ENCODE measurements at regions not wholly inside any gene's neighbourhood (a gene's known extent, or its start where the extent isn't known, plus 50 kb on each side); places are given as distances from the start of the nearest gene placed in this dataset.

DNA sequence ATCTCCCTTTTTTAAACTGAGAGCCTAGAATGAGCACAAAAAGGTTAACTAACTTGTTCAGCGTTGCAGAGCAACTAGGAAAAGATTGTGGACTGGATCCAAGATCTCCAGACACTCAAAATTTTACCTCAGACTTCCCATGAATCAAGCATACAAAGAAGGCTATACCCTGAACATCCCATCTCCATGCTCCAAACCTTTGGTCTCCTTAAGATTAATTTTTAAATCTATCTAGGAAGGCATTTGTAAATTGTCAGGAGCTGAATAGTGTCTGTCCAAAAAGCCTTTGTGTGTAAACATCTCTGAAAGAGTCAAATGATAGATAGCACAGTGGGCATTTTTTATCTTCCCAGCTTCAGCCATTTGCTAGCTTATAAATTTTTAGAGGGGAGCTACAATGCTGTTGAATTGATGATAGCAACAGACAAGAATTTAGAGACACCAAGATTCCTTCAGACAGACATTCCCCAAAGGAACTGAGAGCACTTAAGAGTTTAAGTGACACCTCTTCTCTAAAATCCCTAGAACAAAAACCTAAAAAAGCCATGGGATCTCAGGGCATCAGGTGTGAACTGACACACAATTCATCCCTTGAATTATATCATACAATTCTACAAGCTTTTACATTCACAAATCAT, 480.8 kb upstream of the FAM241A start:
- Mint-ChIP-seq H3K36me3 (no peaks in the 10 kb centered on the region), H3K27ac (peak overlapping the region; percentile 44), H3K4me3 (no peak overlapping the region), H3K9me3 (peaks cover 8% of the 10 kb centered on the region), H3K4me1 (peaks cover 11% of the 10 kb centered on the region), H3K27me3 (ENCODE audit: low read depth) (no peaks in the 10 kb centered on the region)
- DNase-seq (ENCODE audit: low spot score in 2 of 2, unreplicated experiment in 2 of 2) = no peak
- TF ChIP-seq, protein P1, sequence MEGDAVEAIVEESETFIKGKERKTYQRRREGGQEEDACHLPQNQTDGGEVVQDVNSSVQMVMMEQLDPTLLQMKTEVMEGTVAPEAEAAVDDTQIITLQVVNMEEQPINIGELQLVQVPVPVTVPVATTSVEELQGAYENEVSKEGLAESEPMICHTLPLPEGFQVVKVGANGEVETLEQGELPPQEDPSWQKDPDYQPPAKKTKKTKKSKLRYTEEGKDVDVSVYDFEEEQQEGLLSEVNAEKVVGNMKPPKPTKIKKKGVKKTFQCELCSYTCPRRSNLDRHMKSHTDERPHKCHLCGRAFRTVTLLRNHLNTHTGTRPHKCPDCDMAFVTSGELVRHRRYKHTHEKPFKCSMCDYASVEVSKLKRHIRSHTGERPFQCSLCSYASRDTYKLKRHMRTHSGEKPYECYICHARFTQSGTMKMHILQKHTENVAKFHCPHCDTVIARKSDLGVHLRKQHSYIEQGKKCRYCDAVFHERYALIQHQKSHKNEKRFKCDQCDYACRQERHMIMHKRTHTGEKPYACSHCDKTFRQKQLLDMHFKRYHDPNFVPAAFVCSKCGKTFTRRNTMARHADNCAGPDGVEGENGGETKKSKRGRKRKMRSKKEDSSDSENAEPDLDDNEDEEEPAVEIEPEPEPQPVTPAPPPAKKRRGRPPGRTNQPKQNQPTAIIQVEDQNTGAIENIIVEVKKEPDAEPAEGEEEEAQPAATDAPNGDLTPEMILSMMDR (IDR thresholded peaks at IDR 0.05; ENCODE audit: unreplicated experiment) = no peak

DNA sequence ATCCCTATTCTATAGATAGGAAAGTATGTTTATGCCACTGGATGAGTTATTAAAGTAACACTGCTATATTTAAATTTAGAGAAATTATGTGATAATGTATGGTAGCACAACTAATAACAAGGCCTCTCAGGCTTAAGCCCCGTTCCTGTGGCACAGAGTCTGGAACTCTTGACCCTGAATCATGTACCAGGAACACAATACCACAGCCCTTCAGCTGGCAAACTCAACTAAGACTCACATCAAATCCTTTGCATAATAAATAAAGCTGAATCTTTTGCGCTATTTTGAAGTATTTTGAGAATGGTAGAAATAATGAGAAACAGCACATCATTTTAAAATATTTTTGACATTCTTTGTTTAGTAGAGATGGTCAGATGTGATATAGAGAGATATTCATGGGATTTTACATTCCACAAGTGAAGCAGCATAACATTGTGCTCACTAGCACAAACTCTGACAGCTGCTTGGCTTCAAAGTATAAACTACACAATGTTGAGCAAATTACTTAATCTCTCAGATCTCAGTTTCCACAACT, 478.4 kb upstream of the FAM241A start:
- Mint-ChIP-seq H3K4me1 (peaks cover 11% of the 10 kb centered on the region), H3K27ac (no peak overlapping the region), H3K9me3 (peaks cover 8% of the 10 kb centered on the region), H3K4me3 (no peak overlapping the region), H3K27me3 (ENCODE audit: low read depth) (no peaks in the 10 kb centered on the region), H3K36me3 (no peaks in the 10 kb centered on the region)
- TF ChIP-seq, protein P1 (IDR thresholded peaks at IDR 0.05; ENCODE audit: unreplicated experiment) = no peak
- no peak for DNase-seq (ENCODE audit: low spot score in 2 of 2, unreplicated experiment in 2 of 2)

DNA sequence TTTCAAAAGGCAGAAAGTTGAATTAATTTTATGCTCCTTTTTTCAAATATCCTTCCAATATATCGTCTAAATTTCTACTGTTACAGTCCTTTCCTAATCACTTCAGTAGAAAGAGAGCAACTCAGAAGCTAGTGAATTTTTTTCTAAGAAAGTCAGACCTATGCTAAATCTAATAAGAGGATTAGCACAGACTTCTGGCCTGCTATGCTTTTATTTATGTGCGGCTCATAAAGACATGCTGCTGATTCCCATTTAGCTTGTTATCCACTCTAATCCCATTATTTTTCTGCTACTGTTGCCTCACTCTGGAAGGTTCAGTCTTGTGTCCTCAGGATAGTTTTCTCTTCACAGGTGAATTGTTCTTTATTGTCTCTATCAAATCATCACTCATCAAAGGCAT, 473.5 kb upstream of the FAM241A start:
- no peaks in the 10 kb centered on the region for H3K36me3 Mint-ChIP-seq
- TF ChIP-seq, protein P1 (IDR thresholded peaks at IDR 0.05; ENCODE audit: unreplicated experiment) = no peak
- H3K9me3 Mint-ChIP-seq = peaks cover 4% of the 10 kb centered on the region
- no peak for DNase-seq (ENCODE audit: low spot score in 2 of 2, unreplicated experiment in 2 of 2)
- H3K4me1 Mint-ChIP-seq = peaks cover 7% of the 10 kb centered on the region
- no peak overlapping the region for H3K27ac Mint-ChIP-seq
- H3K4me3 Mint-ChIP-seq = no peak overlapping the region
- no peaks in the 10 kb centered on the region for H3K27me3 Mint-ChIP-seq (ENCODE audit: low read depth)

DNA sequence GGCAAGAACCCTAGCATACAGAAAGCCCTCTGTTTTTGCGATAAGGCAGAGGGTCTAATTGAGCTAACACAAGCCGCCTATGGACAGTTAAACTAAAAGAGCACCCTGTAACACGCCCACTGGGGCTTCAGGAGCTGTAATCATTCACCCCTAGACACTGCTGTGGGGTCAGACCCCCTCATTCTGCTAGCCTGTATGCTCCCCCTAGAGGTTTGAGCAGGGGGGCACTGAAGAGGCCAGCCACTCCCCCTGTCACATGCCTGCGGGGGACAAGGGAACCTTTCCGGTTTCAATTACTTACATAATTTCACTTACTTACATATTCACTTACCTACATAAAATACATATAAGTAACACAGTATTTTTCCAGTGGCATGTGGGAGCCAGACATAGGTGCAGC, 469.5 kb upstream of the FAM241A start:
- H3K9me3 Mint-ChIP-seq = no peaks in the 10 kb centered on the region
- TF ChIP-seq, protein P1 (IDR thresholded peaks at IDR 0.05; ENCODE audit: unreplicated experiment) = no peak
- H3K27ac Mint-ChIP-seq = no peak overlapping the region
- no peak overlapping the region for H3K4me3 Mint-ChIP-seq
- no peak for DNase-seq (ENCODE audit: low spot score in 2 of 2, unreplicated experiment in 2 of 2)
- peaks cover 27% of the 10 kb centered on the region for H3K4me1 Mint-ChIP-seq
- no peaks in the 10 kb centered on the region for H3K27me3 Mint-ChIP-seq (ENCODE audit: low read depth)
- no peaks in the 10 kb centered on the region for H3K36me3 Mint-ChIP-seq

DNA sequence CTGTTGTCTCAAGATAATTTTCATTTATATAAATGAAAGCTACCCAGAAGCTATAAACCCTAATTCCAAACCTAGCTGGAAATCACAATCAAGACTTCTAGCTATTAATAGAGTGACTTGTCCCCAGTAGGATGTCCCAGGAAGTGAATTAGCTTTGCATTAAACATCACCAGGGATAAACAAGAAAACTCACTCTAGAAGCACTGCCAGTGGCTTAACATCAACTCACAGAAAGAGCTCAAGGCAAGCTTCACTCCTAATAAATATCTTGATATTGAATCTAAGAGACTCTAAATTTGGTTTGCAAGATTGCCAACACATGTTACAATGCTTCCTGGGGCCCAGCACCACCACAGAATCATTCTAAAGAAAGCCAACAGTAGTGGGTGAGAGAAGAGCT, 468.7 kb upstream of the FAM241A start:
- Mint-ChIP-seq H3K36me3 (no peaks in the 10 kb centered on the region), H3K9me3 (no peaks in the 10 kb centered on the region), H3K27ac (no peak overlapping the region), H3K4me1 (peaks cover 27% of the 10 kb centered on the region), H3K27me3 (ENCODE audit: low read depth) (no peaks in the 10 kb centered on the region), H3K4me3 (no peak overlapping the region)
- TF ChIP-seq, protein P1 (IDR thresholded peaks at IDR 0.05; ENCODE audit: unreplicated experiment) = no peak
- DNase-seq (ENCODE audit: low spot score in 2 of 2, unreplicated experiment in 2 of 2) = no peak
